Tibial nerve (tissue), 4 donors: ENCODE measurements at regions not wholly inside any gene's neighbourhood (a gene's known extent, or its start where the extent isn't known, plus 50 kb on each side); places are given as distances from the start of the nearest gene placed in this dataset.

Source experiments
- CTCF ChIP-seq, 5 experiments: fragments of 200-600 bp in 3 of 5; fragments of 450-650 bp in 2 of 5; sonication (generic) in 3 of 5; IDR thresholded peaks; one replicate each; pipeline ENCODE4 v1.5.1; 2016 to 2019; ENCODE audit warnings: antibody characterized with exemption in 5 of 5, mild to moderate bottlenecking in 3 of 5, moderate library complexity in 2 of 5
- EP300 ChIP-seq, 2 donors: sonication (generic); formaldehyde crosslinking; IDR thresholded peaks; one replicate each; pipeline ENCODE4 v1.6.1; 2017; ENCODE audit warnings: antibody characterized with exemption in 2 of 2, mild to moderate bottlenecking in 1 of 2

DNA sequence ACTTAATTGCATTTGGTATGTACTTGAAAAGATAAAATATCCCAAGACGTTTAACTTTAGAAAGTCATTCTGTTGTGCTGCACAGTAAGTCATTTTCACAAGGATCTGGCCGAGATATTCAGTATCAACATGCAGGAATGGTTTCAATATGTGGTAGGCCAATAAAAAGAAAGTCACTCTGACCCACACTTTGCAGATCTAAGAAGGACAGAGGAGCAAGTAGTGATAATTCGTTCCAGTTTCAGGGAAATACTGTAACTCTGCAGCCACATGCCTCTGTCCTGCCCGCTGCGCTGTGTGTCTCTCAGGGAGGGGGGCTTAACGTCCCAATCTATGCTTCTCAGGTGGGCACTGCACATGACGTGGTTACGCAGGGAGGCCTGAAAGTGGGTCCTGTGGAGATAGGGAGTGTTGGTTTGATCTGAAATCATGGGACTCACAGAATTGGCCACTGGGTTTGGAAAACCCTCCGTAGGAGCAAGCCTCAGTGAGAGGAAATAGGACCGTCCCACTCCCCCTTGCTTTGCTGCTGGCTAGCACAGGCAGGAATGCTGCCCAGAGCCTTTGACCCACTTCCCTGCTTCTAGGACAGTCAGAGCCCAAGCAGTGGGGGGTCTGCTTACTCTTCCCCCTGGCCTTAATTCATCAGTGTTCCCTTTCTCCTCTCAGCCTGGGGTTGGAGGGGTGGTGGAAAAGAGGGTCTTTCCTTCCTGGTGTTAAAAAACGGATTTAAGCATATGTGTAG, 314.7 kb upstream of the SPRED2 start:
- TF ChIP-seq EP300 (IDR thresholded peaks at IDR 0.05) (no peak), CTCF (IDR thresholded peaks at IDR 0.05) (no peak)
